HUES64 (cell line): ENCODE measurements at regions not wholly inside any gene's neighbourhood (a gene's known extent, or its start where the extent isn't known, plus 50 kb on each side); places are given as distances from the start of the nearest gene placed in this dataset.

Experiments
- H3K27ac ChIP-seq: 2 replicates; pipeline ENCODE4 v1.7.0; 2013; ENCODE audit warnings: low read depth, low read length, inconsistent platforms
- H3K27me3 ChIP-seq: 2 replicates; pipeline ENCODE4 v1.6.1; 2013; ENCODE audit warnings: mild to moderate bottlenecking, low read length; ENCODE audit not compliant: insufficient read depth
- H3K36me3 ChIP-seq: 2 replicates; pipeline ENCODE4 v1.6.1; 2013; ENCODE audit warnings: mild to moderate bottlenecking, low read length; ENCODE audit not compliant: insufficient read depth
- H3K4me1 ChIP-seq: 2 replicates; pipeline ENCODE4 v1.6.1; 2013; ENCODE audit warnings: mild to moderate bottlenecking, low read length, moderate library complexity; ENCODE audit not compliant: insufficient read depth
- H3K4me3 ChIP-seq: 2 replicates; pipeline ENCODE4 v1.5.1; 2013; ENCODE audit warnings: mild to moderate bottlenecking, low read length, moderate library complexity
- H3K9ac ChIP-seq: 2 replicates; pipeline ENCODE4 v1.6.1; 2013; ENCODE audit warnings: mild to moderate bottlenecking, low read depth, low read length
- H3K9me3 ChIP-seq: 2 replicates; pipeline ENCODE4 v1.6.1; 2013; ENCODE audit warnings: low read depth, low read length; ENCODE audit not compliant: insufficient read depth
- WGBS: fragments of 150-250, 120-280 bp; methylation state at CpG from one replicate; pipeline ENCODE4 v1.1.7; 2013; ENCODE audit warnings: missing lambda C conversion rate; 5-methylcytosine and 5-hydroxymethylcytosine counted together

- WGBS, result 88% methylated on average over 1 of the region's 1 CpG
- Histone ChIP-seq H3K4me1 (no peaks in the 10 kb centered on the region), H3K27me3 (no peaks in the 10 kb centered on the region), H3K4me3 (no peak overlapping the region), H3K36me3 (no peaks in the 10 kb centered on the region), H3K27ac (no peak overlapping the region), H3K9me3 (no peaks in the 10 kb centered on the region), H3K9ac (no peak overlapping the region)
Observed at GRCh38 chr12:61891632-61892031, 368.6 kb upstream of the USP15 start.

GRCh38 chr12:61894168-61894567 lies 366.0 kb upstream of the USP15 start:
- no CpG with 5 or more reads among the region's 1 CpG for WGBS
- no peaks in the 10 kb centered on the region for H3K36me3 ChIP-seq
- H3K27ac ChIP-seq, result no peak overlapping the region
- peaks cover 17% of the 10 kb centered on the region for H3K9me3 ChIP-seq
- no peak overlapping the region for H3K9ac ChIP-seq
- no peak overlapping the region for H3K4me3 ChIP-seq
- H3K27me3 ChIP-seq, result no peaks in the 10 kb centered on the region
- H3K4me1 ChIP-seq, result no peaks in the 10 kb centered on the region

- H3K27ac ChIP-seq, result no peak overlapping the region
- H3K36me3 ChIP-seq, result no peaks in the 10 kb centered on the region
- H3K4me3 ChIP-seq, result no peak overlapping the region
- no peak overlapping the region for H3K9ac ChIP-seq
- peaks cover 21% of the 10 kb centered on the region for H3K9me3 ChIP-seq
- H3K4me1 ChIP-seq, result no peaks in the 10 kb centered on the region
- no peaks in the 10 kb centered on the region for H3K27me3 ChIP-seq
Observed at GRCh38 chr12:61896436-61896835, 363.8 kb upstream of the USP15 start.

- no peaks in the 10 kb centered on the region for H3K27me3 ChIP-seq
- H3K36me3 ChIP-seq, result no peaks in the 10 kb centered on the region
- peaks cover 21% of the 10 kb centered on the region for H3K9me3 ChIP-seq
- no peaks in the 10 kb centered on the region for H3K4me1 ChIP-seq
- no peak overlapping the region for H3K4me3 ChIP-seq
- no peak overlapping the region for H3K27ac ChIP-seq
- WGBS, result 90% methylated on average over 1 of the region's 1 CpG
- H3K9ac ChIP-seq, result no peak overlapping the region
Observed at GRCh38 chr12:61902403-61902802, 357.8 kb upstream of the USP15 start.

GRCh38 chr12:61911113-61911512 lies 349.1 kb upstream of the USP15 start:
- Histone ChIP-seq H3K36me3 (no peaks in the 10 kb centered on the region), H3K9me3 (no peaks in the 10 kb centered on the region), H3K27ac (no peak overlapping the region), H3K27me3 (no peaks in the 10 kb centered on the region), H3K9ac (no peak overlapping the region), H3K4me1 (no peaks in the 10 kb centered on the region), H3K4me3 (no peak overlapping the region)
- WGBS, result 45% methylated on average over 1 of the region's 2 CpGs

- no peak overlapping the region for H3K9ac ChIP-seq
- WGBS, result 92% methylated on average over 3 of the region's 3 CpGs
- no peak overlapping the region for H3K27ac ChIP-seq
- H3K9me3 ChIP-seq, result no peaks in the 10 kb centered on the region
- H3K27me3 ChIP-seq, result no peaks in the 10 kb centered on the region
- no peak overlapping the region for H3K4me3 ChIP-seq
- peaks cover 7% of the 10 kb centered on the region; the same call in 1 of the 2 replicates for H3K4me1 ChIP-seq
- no peaks in the 10 kb centered on the region for H3K36me3 ChIP-seq
Observed at GRCh38 chr12:61915420-61915819, 344.8 kb upstream of the USP15 start.

GRCh38 chr12:61916831-61917230 lies 343.4 kb upstream of the USP15 start:
- 17% methylated on average over 1 of the region's 1 CpG for WGBS
- H3K27ac ChIP-seq, result no peak overlapping the region
- peaks cover 7% of the 10 kb centered on the region; the same call in 1 of the 2 replicates for H3K4me1 ChIP-seq

GRCh38 chr12:61919686-61920085 lies 340.5 kb upstream of the USP15 start:
- H3K4me3 ChIP-seq, result no peak overlapping the region
- no peak overlapping the region for H3K9ac ChIP-seq
- H3K27ac ChIP-seq, result no peak overlapping the region
- 100% methylated on average over 1 of the region's 1 CpG for WGBS
- no peaks in the 10 kb centered on the region for H3K36me3 ChIP-seq
- H3K4me1 ChIP-seq, result peaks cover 7% of the 10 kb centered on the region; the same call in 1 of the 2 replicates
- no peaks in the 10 kb centered on the region for H3K9me3 ChIP-seq
- H3K27me3 ChIP-seq, result no peaks in the 10 kb centered on the region

More at GRCh38 chr12:61916831-61917230, 343.4 kb upstream of the USP15 start:
- Histone ChIP-seq H3K27me3 (no peaks in the 10 kb centered on the region), H3K9ac (no peak overlapping the region), H3K4me3 (no peak overlapping the region), H3K36me3 (no peaks in the 10 kb centered on the region), H3K9me3 (no peaks in the 10 kb centered on the region)

- Histone ChIP-seq H3K27me3 (no peaks in the 10 kb centered on the region), H3K27ac (no peak overlapping the region), H3K4me3 (no peak overlapping the region), H3K9me3 (no peaks in the 10 kb centered on the region), H3K9ac (no peak overlapping the region), H3K4me1 (peaks cover 7% of the 10 kb centered on the region; the same call in 1 of the 2 replicates), H3K36me3 (no peaks in the 10 kb centered on the region)
- WGBS, result 100% methylated on average over 1 of the region's 1 CpG
Observed at GRCh38 chr12:61920230-61920629, 340.0 kb upstream of the USP15 start.

- Histone ChIP-seq H3K4me1 (no peaks in the 10 kb centered on the region), H3K27ac (no peak overlapping the region), H3K4me3 (no peak overlapping the region), H3K36me3 (no peaks in the 10 kb centered on the region), H3K9me3 (no peaks in the 10 kb centered on the region), H3K9ac (no peak overlapping the region), H3K27me3 (no peaks in the 10 kb centered on the region)
- 92% methylated on average over 3 of the region's 3 CpGs for WGBS
Observed at GRCh38 chr12:61923152-61923551, 337.1 kb upstream of the USP15 start.

- Histone ChIP-seq H3K27me3 (no peaks in the 10 kb centered on the region), H3K27ac (no peak overlapping the region), H3K9ac (no peak overlapping the region), H3K4me3 (no peak overlapping the region), H3K36me3 (no peaks in the 10 kb centered on the region), H3K9me3 (0 out of 2 replicates have a peak, but pooled peaks cover 5% of the 10 kb centered on the region), H3K4me1 (peaks cover 6% of the 10 kb centered on the region)
- 97% methylated on average over 1 of the region's 2 CpGs for WGBS
Observed at GRCh38 chr12:61934564-61934963, 325.6 kb upstream of the USP15 start.

GRCh38 chr12:61939977-61940376 lies 320.2 kb upstream of the USP15 start:
- no peak overlapping the region for H3K4me3 ChIP-seq
- H3K27ac ChIP-seq, result no peak overlapping the region

More at GRCh38 chr12:61939977-61940376, 320.2 kb upstream of the USP15 start:
- H3K4me1 ChIP-seq, result peaks cover 18% of the 10 kb centered on the region
- H3K27me3 ChIP-seq, result no peaks in the 10 kb centered on the region
- H3K9me3 ChIP-seq, result 0 out of 2 replicates have a peak, but pooled peaks cover 5% of the 10 kb centered on the region
- H3K9ac ChIP-seq, result no peak overlapping the region
- H3K36me3 ChIP-seq, result no peaks in the 10 kb centered on the region
